GM12892 (cell line): ENCODE measurements at regions not wholly inside any gene's neighbourhood (a gene's known extent, or its start where the extent isn't known, plus 50 kb on each side); places are given as distances from the start of the nearest gene placed in this dataset.

ENCODE experiments used
- POLR2A ChIP-seq: IDR thresholded peaks from 2 replicates; pipeline ENCODE4 v1.6.1; 2011; ENCODE audit warnings: low read depth, low read length, control low read depth
- POLR2AphosphoS5 ChIP-seq: IDR thresholded peaks from 2 replicates; pipeline ENCODE4 v1.6.1; 2011; ENCODE audit warnings: low read depth, low read length, control low read depth
- TAF1 ChIP-seq: IDR thresholded peaks from 2 replicates; pipeline ENCODE4 v1.6.1; 2011; ENCODE audit warnings: low read depth, mild to moderate bottlenecking, control low read depth, low read length, borderline replicate concordance

- TF ChIP-seq POLR2A (no peak), POLR2AphosphoS5 (no peak), TAF1 (no peak)
Observed at GRCh38 chr1:232386721-232387510, 243.0 kb downstream of the SIPA1L2 start.
